ENCODE measurements at regions not wholly inside any gene's neighbourhood (a gene's known extent, or its start where the extent isn't known, plus 50 kb on each side); places are given as distances from the start of the nearest gene placed in this dataset.
"Not testable (repeated sequence)": the region's sequence is repeated elsewhere in the genome, so short reads cannot be mapped to it uniquely, and the experiment has no call there.

DNA sequence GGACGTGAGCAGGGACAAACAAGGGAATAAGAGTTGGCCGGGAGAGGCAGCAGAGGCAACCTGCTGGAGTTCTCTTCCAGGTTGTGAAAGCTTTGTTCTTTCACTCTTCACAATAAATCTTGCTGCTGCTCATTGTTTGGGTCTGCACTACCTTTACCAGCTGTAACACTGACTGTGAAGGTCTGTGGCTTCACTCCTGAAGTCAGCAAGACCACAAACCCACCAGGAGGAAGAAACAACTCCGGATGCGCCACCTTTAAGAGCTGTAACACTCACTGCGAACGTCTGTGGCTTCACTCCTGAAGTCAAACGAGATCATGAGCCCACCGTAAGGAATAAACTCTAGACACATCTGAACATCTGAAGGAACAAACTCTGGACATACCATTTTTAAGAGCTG lies 186.5 kb upstream of the NDN start:
- not testable (repeated sequence) for H3K27ac ChIP-seq (ENCODE audit: low read length); H3K4me1 ChIP-seq (ENCODE audit: control insufficient read depth in 1 of 2, insufficient read depth in 2 of 2, low read length in 2 of 2); H3K4me3 ChIP-seq (ENCODE audit: low read depth in 1 of 2, low read length in 2 of 2); H3K27me3 ChIP-seq (ENCODE audit: low read depth, low read length); H3K36me3 ChIP-seq (ENCODE audit: control insufficient read depth in 1 of 2, insufficient read depth in 2 of 2, low read length in 2 of 2); H3K9me3 ChIP-seq (ENCODE audit: control insufficient read depth in 1 of 2, low read length in 2 of 2)

DNA sequence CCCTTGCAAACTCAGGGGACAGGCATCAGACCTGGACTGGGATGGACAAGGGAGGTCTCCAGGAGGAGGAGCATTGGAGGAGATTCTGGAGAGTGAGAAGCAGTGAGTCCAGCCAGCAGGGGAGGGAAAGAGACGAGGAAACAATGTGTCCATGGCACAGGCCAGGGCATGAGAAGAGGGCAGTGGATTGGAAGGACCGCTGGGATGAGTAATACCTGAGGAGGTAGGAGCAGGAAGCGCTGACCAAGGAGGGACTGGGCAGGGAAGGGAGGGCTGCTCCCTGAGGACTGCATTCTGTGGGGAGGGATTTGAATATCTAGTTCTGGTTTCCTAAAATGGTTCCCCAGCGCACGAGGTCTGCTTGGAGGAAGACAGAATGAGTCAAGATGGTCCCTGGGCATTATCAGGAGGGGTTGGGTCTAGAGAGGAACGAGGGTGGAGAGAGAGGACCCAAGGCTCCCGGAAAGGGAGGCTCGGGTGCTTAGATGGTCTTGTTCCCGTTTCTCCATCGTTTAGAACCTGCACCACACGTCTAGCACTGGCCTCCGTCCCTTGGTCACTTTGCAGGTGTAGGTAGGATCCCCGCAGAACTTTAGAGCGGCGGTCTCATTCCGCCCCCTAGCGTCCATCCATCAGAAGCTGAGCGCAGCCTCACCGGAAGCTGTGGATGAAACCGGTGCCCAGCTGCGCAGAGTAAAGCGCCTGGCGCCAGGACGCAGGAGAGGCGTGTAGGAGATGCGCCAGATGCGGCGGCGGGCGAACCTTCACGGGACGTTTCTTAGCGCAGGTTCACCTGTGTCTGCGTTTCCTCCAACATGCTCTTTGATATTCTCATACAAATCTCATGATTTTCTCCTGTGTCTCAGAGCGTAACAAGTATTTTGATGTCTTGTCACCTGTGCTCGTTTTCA lies 190.7 kb upstream of the NDN start:
- Histone ChIP-seq H3K36me3 (ENCODE audit: control insufficient read depth in 1 of 2, insufficient read depth in 2 of 2, low read length in 2 of 2) (no peaks in the 10 kb centered on the region), H3K9me3 (ENCODE audit: control insufficient read depth in 1 of 2, low read length in 2 of 2) (no peaks in the 10 kb centered on the region), H3K27me3 (ENCODE audit: low read depth, low read length) (no peaks in the 10 kb centered on the region), H3K4me1 (ENCODE audit: control insufficient read depth in 1 of 2, insufficient read depth in 2 of 2, low read length in 2 of 2) (peaks cover 0 to 4% of the 10 kb centered on the region in 2 donors), H3K27ac (ENCODE audit: low read length) (no peak overlapping the region), H3K4me3 (ENCODE audit: low read depth in 1 of 2, low read length in 2 of 2) (no peak overlapping the region)

DNA sequence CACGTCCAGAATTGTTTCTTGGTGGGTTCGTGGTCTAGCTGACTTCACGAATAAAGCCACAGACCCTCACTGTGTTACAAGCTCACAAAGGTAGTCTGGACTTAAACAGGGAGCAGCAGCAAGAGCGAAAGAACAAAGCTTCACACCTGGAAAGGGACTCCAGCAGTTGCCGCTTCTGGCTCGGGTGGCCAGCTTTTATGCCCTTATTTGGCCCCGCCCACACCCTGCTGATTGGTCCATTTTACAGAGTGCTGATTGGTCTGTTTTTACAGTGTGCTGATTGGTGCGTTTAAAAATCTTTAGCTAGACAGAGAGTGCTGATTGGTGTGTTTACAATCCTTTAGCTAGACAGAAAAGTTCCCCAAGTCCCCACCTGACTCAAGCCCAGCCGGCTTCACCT lies 194.2 kb upstream of the NDN start:
- no peak overlapping the region for H3K27ac ChIP-seq (ENCODE audit: low read length)
- no peak overlapping the region for H3K4me3 ChIP-seq (ENCODE audit: low read depth in 1 of 2, low read length in 2 of 2)
- no peaks in the 10 kb centered on the region for H3K36me3 ChIP-seq (ENCODE audit: control insufficient read depth in 1 of 2, insufficient read depth in 2 of 2, low read length in 2 of 2)
- peaks cover 0 to 4% of the 10 kb centered on the region in 2 donors for H3K4me1 ChIP-seq (ENCODE audit: control insufficient read depth in 1 of 2, insufficient read depth in 2 of 2, low read length in 2 of 2)
- H3K9me3 ChIP-seq (ENCODE audit: control insufficient read depth in 1 of 2, low read length in 2 of 2), result no peaks in the 10 kb centered on the region
- no peaks in the 10 kb centered on the region for H3K27me3 ChIP-seq (ENCODE audit: low read depth, low read length)

DNA sequence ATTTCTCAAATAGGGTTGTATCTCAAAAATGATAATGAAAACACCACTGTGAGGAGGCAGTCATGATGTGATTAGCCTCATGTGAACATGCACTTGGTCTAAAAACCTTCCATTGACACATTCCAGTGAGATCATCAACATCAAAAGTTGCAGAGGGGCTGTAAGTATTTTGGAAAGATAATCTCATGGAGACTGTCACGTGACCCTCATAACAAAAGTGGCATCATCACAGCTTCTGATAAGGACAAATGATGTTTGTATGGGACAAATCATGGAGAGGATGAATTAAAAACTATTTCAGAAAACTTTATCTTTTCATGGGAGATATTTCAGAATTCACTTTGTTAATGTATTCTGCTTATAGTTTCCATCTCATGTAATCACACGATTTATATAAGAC lies 203.1 kb upstream of the NDN start:
- H3K36me3 ChIP-seq (ENCODE audit: control insufficient read depth in 1 of 2, insufficient read depth in 2 of 2, low read length in 2 of 2), result no peaks in the 10 kb centered on the region
- H3K4me1 ChIP-seq (ENCODE audit: control insufficient read depth in 1 of 2, insufficient read depth in 2 of 2, low read length in 2 of 2), result no peaks in the 10 kb centered on the region
- H3K27me3 ChIP-seq (ENCODE audit: low read depth, low read length), result no peaks in the 10 kb centered on the region
- H3K27ac ChIP-seq (ENCODE audit: low read length), result no peak overlapping the region
- H3K9me3 ChIP-seq (ENCODE audit: control insufficient read depth in 1 of 2, low read length in 2 of 2), result no peaks in the 10 kb centered on the region
- H3K4me3 ChIP-seq (ENCODE audit: low read depth in 1 of 2, low read length in 2 of 2), result no peak overlapping the region

DNA sequence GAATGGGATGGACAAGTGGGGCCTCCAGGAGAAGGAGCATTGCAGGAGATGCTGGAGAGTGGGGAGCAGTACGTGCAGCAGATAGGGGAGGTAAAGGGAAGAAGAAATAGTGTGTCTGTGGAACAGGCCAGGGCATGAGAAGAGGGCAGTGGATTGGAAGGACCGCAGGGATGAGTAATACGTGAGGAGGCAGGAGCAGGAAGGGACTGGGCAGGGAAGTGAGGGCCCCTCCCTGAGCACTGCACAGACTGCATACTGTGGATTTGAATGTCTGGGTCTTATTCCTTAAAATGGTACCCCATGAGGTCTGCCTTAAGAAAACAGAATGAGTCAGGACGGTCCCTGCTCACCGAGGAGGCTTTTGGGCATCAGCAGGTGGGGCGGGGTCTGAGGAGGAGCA lies 210.0 kb upstream of the NDN start:
- Histone ChIP-seq H3K27ac (ENCODE audit: low read length) (no peak overlapping the region), H3K4me1 (ENCODE audit: control insufficient read depth in 1 of 2, insufficient read depth in 2 of 2, low read length in 2 of 2) (no peaks in the 10 kb centered on the region), H3K27me3 (ENCODE audit: low read depth, low read length) (no peaks in the 10 kb centered on the region), H3K9me3 (ENCODE audit: control insufficient read depth in 1 of 2, low read length in 2 of 2) (peaks cover 0 to 3% of the 10 kb centered on the region in 2 donors), H3K4me3 (ENCODE audit: low read depth in 1 of 2, low read length in 2 of 2) (peak overlapping the region in 1 of 2 donors; percentile 57), H3K36me3 (ENCODE audit: control insufficient read depth in 1 of 2, insufficient read depth in 2 of 2, low read length in 2 of 2) (no peaks in the 10 kb centered on the region)

DNA sequence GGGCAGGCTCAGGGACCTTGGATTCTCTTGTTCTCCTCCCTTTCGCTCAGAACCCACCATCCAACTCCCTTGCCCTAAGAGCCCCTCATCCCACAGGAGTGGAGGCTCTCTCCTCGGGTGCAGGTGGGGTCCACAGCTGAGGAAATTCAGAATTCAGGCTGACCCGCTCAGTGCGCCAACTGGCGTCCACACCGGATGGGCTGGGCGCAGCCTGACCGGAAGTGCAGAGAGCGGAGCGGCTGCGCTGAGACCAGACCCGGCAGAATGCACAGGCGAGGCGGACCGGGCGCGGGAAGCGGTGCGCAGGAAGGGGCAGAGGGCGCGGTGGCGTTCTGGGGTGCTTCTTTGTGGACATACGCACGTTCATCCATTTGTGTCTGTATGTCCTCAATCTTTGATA lies 210.4 kb upstream of the NDN start:
- H3K9me3 ChIP-seq (ENCODE audit: control insufficient read depth in 1 of 2, low read length in 2 of 2), result peaks cover 0 to 3% of the 10 kb centered on the region in 2 donors
- peak overlapping the region in 1 of 2 donors; percentile 57 for H3K4me3 ChIP-seq (ENCODE audit: low read depth in 1 of 2, low read length in 2 of 2)
- no peaks in the 10 kb centered on the region for H3K36me3 ChIP-seq (ENCODE audit: control insufficient read depth in 1 of 2, insufficient read depth in 2 of 2, low read length in 2 of 2)
- H3K4me1 ChIP-seq (ENCODE audit: control insufficient read depth in 1 of 2, insufficient read depth in 2 of 2, low read length in 2 of 2), result no peaks in the 10 kb centered on the region
- no peaks in the 10 kb centered on the region for H3K27me3 ChIP-seq (ENCODE audit: low read depth, low read length)
- H3K27ac ChIP-seq (ENCODE audit: low read length), result no peak overlapping the region

DNA sequence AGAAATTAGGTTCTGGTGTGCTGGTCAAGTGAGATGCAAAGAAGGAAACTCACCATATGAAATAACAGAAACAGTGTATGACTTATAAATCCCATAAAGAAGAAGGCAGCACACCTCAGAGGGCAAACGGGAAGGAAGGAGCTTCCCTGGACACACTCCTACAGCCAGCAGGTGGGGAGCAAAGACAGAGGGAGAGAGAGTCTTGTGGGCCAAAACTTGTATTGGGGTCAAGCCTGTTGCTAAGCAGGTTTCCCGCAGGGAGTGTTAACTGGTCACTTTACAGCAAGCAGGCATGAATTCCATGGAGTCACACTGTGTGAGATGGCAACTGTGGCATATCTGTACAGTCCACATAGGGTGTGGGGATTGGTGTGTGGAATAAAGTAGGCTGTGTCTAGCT lies 222.9 kb upstream of the NDN start:
- Histone ChIP-seq H3K4me3 (ENCODE audit: low read depth in 1 of 2, low read length in 2 of 2) (no peak overlapping the region), H3K27ac (ENCODE audit: low read length) (no peak overlapping the region), H3K9me3 (ENCODE audit: control insufficient read depth in 1 of 2, low read length in 2 of 2) (no peaks in the 10 kb centered on the region), H3K36me3 (ENCODE audit: control insufficient read depth in 1 of 2, insufficient read depth in 2 of 2, low read length in 2 of 2) (no peaks in the 10 kb centered on the region), H3K27me3 (ENCODE audit: low read depth, low read length) (no peaks in the 10 kb centered on the region), H3K4me1 (ENCODE audit: control insufficient read depth in 1 of 2, insufficient read depth in 2 of 2, low read length in 2 of 2) (no peaks in the 10 kb centered on the region)

DNA sequence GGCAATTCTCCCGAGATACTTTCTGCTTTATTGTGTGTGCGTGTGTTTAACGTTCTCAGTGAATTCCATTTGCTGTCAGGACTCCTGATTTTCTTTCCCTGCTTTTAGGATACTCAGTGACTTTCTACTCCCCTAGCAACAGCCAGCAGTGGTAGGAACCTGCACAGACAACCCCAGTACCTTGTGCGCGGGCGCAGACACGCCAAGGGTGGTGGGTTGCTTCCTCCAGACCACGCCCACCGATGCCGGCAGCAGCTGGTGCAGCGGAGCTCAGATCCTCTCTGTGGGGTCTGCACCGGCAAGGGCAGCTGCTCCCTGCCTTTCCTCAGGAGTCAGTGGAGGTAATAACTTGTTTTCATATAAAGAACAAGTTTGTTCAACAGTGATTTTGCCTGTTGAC lies 225.1 kb upstream of the NDN start:
- Histone ChIP-seq H3K27me3 (ENCODE audit: low read depth, low read length) (no peaks in the 10 kb centered on the region), H3K36me3 (ENCODE audit: control insufficient read depth in 1 of 2, insufficient read depth in 2 of 2, low read length in 2 of 2) (no peaks in the 10 kb centered on the region), H3K9me3 (ENCODE audit: control insufficient read depth in 1 of 2, low read length in 2 of 2) (no peaks in the 10 kb centered on the region), H3K4me3 (ENCODE audit: low read depth in 1 of 2, low read length in 2 of 2) (peak overlapping the region in 1 of 2 donors; percentile 53), H3K27ac (ENCODE audit: low read length) (no peak overlapping the region), H3K4me1 (ENCODE audit: control insufficient read depth in 1 of 2, insufficient read depth in 2 of 2, low read length in 2 of 2) (no peaks in the 10 kb centered on the region)

DNA sequence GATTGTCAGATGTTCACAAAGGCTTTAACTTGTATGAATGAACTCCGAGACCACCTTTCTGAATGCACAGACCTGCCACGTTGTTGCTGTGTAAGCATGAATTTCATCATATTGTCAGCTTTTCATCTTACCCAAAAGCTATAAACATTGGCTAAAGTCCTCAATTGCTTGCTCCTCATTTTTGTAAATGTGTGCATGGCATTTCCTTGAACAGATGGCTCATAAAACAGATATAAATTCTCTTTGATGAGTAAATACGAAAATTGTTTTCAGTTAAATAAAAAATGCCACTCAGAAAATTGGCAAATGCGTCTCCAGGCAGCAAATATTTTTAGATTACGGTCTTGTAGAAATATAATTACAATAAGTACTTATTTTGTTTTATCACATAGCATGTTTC lies 226.0 kb upstream of the NDN start:
- H3K9me3 ChIP-seq (ENCODE audit: control insufficient read depth in 1 of 2, low read length in 2 of 2), result no peaks in the 10 kb centered on the region
- H3K36me3 ChIP-seq (ENCODE audit: control insufficient read depth in 1 of 2, insufficient read depth in 2 of 2, low read length in 2 of 2), result no peaks in the 10 kb centered on the region
- H3K4me1 ChIP-seq (ENCODE audit: control insufficient read depth in 1 of 2, insufficient read depth in 2 of 2, low read length in 2 of 2), result no peaks in the 10 kb centered on the region
- H3K4me3 ChIP-seq (ENCODE audit: low read depth in 1 of 2, low read length in 2 of 2), result no peak overlapping the region
- H3K27me3 ChIP-seq (ENCODE audit: low read depth, low read length), result no peaks in the 10 kb centered on the region
- H3K27ac ChIP-seq (ENCODE audit: low read length), result no peak overlapping the region

DNA sequence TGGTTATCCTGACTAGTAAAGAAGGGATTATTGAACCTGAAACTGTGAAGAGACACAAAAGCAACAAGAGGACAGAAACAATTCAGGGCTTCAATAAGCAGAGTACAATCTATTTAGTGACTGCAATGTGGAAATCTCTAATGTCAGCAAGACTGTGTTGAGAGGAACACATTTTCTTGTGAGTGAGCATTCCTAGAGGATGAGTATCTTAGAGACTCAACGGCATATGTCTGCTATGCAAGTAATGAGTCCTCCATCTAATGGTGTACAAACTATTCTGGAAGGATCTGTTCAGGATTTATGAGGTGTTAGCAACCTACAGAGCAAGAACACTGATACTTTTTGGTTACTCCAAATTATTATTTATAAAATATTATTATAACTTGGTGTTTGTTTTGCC lies 226.5 kb upstream of the NDN start:
- no peaks in the 10 kb centered on the region for H3K36me3 ChIP-seq (ENCODE audit: control insufficient read depth in 1 of 2, insufficient read depth in 2 of 2, low read length in 2 of 2)
- H3K27me3 ChIP-seq (ENCODE audit: low read depth, low read length), result no peaks in the 10 kb centered on the region
- H3K27ac ChIP-seq (ENCODE audit: low read length), result no peak overlapping the region
- H3K9me3 ChIP-seq (ENCODE audit: control insufficient read depth in 1 of 2, low read length in 2 of 2), result no peaks in the 10 kb centered on the region
- H3K4me3 ChIP-seq (ENCODE audit: low read depth in 1 of 2, low read length in 2 of 2), result no peak overlapping the region
- H3K4me1 ChIP-seq (ENCODE audit: control insufficient read depth in 1 of 2, insufficient read depth in 2 of 2, low read length in 2 of 2), result no peaks in the 10 kb centered on the region

DNA sequence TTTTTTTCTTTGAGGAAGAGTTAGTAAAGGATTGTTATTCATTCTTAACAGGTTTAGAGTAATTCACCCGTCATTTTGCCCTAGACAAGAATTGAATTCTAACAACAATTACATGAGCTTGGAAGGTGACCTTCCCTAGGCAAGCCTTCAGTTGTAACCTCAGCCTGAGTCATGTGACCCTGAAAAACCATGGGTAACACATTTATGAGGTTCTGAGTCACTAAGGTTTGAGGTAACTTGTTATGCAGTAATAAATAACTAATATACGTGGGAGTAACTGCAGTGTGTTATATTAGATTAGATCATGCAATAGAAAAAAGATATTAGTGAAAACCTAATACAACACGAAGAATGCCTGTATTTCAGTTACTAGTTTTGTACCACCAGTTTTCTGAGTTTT lies 237.6 kb upstream of the NDN start:
- H3K4me3 ChIP-seq (ENCODE audit: low read depth in 1 of 2, low read length in 2 of 2), result no peak overlapping the region
- H3K4me1 ChIP-seq (ENCODE audit: control insufficient read depth in 1 of 2, insufficient read depth in 2 of 2, low read length in 2 of 2), result no peaks in the 10 kb centered on the region
- no peaks in the 10 kb centered on the region for H3K27me3 ChIP-seq (ENCODE audit: low read depth, low read length)
- no peak overlapping the region for H3K27ac ChIP-seq (ENCODE audit: low read length)
- no peaks in the 10 kb centered on the region for H3K9me3 ChIP-seq (ENCODE audit: control insufficient read depth in 1 of 2, low read length in 2 of 2)
- no peaks in the 10 kb centered on the region for H3K36me3 ChIP-seq (ENCODE audit: control insufficient read depth in 1 of 2, insufficient read depth in 2 of 2, low read length in 2 of 2)

DNA sequence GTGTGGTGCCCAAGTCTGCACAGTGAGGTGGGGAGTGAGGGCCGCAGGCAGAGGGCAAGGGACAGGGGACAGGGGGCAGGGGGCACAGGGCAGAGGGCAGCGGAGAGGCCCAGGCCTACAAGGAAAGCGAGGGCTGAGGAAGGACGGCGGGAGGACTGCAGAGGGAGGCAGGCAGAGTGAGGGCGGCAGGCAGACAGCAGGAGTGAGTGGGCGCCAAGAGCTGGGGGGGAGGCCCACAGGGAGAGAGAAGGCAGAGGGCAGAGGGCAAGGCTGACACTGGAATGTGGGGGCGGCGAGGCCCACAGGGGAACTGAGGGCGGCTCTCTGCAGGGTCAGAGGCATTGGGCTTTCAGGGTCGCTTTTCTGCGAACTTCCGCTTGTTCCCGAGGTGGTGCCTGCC lies 267.8 kb upstream of the NDN start:
- Histone ChIP-seq H3K36me3 (ENCODE audit: control insufficient read depth in 1 of 2, insufficient read depth in 2 of 2, low read length in 2 of 2) (no peaks in the 10 kb centered on the region), H3K27ac (ENCODE audit: low read length) (no peak overlapping the region), H3K4me3 (ENCODE audit: low read depth in 1 of 2, low read length in 2 of 2) (no peak overlapping the region)

More for the DNA sequence above, 267.8 kb upstream of the NDN start:
- H3K27me3 ChIP-seq (ENCODE audit: low read depth, low read length), result no peaks in the 10 kb centered on the region
- H3K4me1 ChIP-seq (ENCODE audit: control insufficient read depth in 1 of 2, insufficient read depth in 2 of 2, low read length in 2 of 2), result no peaks in the 10 kb centered on the region
- no peaks in the 10 kb centered on the region for H3K9me3 ChIP-seq (ENCODE audit: control insufficient read depth in 1 of 2, low read length in 2 of 2)

Measured in muscle layer of duodenum (tissue), 2 donors.